HEK293 (cell line): ENCODE measurements at regions not wholly inside any gene's neighbourhood (a gene's known extent, or its start where the extent isn't known, plus 50 kb on each side); places are given as distances from the start of the nearest gene placed in this dataset.

Experiments
- CTCF ChIA-PET: fragments of 350-600 bp; formaldehyde crosslinking; extraction: SDS; loops from one replicate; lab custom pipeline; 2021; ENCODE audit warnings: antibody characterized with exemption; lab: Yijun Ruan, JAX
- POLR2A ChIA-PET: fragments of 300-600 bp; formaldehyde crosslinking; extraction: SDS; loops from one replicate; lab custom pipeline; 2020; ENCODE audit warnings: antibody characterized with exemption, inconsistent platforms; lab: Yijun Ruan, JAX
- H3K27ac ChIP-seq: fragments of 200-500 bp; sonication (Bioruptor generic); 2 replicates; pipeline ENCODE4 v1.5.1; 2014; ENCODE audit warnings: low read depth, low read length, control low read depth, inconsistent platforms; ENCODE audit errors: extremely low read depth
- H3K36me3 ChIP-seq, 2 experiments: fragments of 200-500 bp in 1 of 2; sonication (Bioruptor generic) in 1 of 2; 1 replicate in 1 of 2; 2 replicates in 1 of 2; pipeline ENCODE4 v1.5.1; 2014 to 2017; ENCODE audit warnings: inconsistent platforms in 2 of 2, low read length in 2 of 2; ENCODE audit not compliant: control insufficient read depth in 2 of 2, insufficient read depth in 1 of 2
- H3K4me1 ChIP-seq: fragments of 200-500 bp; sonication (Bioruptor generic); 2 replicates; pipeline ENCODE4 v1.5.1; 2014; ENCODE audit warnings: mild to moderate bottlenecking, low read length, inconsistent platforms; ENCODE audit not compliant: control insufficient read depth, insufficient read depth
- H3K4me3 ChIP-seq: 2 replicates; pipeline ENCODE4 v1.5.1; 2011; ENCODE audit warnings: low read depth, mild to moderate bottlenecking, control low read depth, low read length, moderate library complexity
- H3K9me3 ChIP-seq: fragments of 200-500 bp; sonication (Bioruptor generic); 2 replicates; pipeline ENCODE4 v1.5.1; 2014; ENCODE audit warnings: low read depth, low read length, inconsistent platforms; ENCODE audit not compliant: control insufficient read depth, insufficient read depth
- ATF2 ChIP-seq: fragments of 450-650 bp; formaldehyde crosslinking; IDR thresholded peaks from 2 replicates; pipeline ENCODE4 v1.5.1; 2016; ENCODE audit warnings: missing biosample characterization, missing genetic modification characterization, low read depth
- FEZF1 ChIP-seq: fragments of 450-650 bp; formaldehyde crosslinking; IDR thresholded peaks from 2 replicates; pipeline ENCODE4 v1.5.1; 2016; ENCODE audit warnings: missing biosample characterization, missing genetic modification characterization
- INSM2 ChIP-seq: fragments of 450-650 bp; formaldehyde crosslinking; IDR thresholded peaks from 2 replicates; pipeline ENCODE4 v1.5.1; 2016; ENCODE audit warnings: missing biosample characterization, missing genetic modification characterization
- PATZ1 ChIP-seq: fragments of 450-650 bp; formaldehyde crosslinking; IDR thresholded peaks from 2 replicates; pipeline ENCODE4 v1.5.1; 2016; ENCODE audit warnings: missing biosample characterization, missing genetic modification characterization
- TRIM28 ChIP-seq: IDR thresholded peaks from 2 replicates; pipeline ENCODE4 v1.6.1; 2011; ENCODE audit warnings: low read length, control low read depth, borderline replicate concordance
- WT1 ChIP-seq: fragments of 450-650 bp; formaldehyde crosslinking; IDR thresholded peaks from 2 replicates; pipeline ENCODE4 v1.5.1; 2016; ENCODE audit warnings: missing biosample characterization, missing genetic modification characterization
- ZEB2 ChIP-seq: fragments of 450-650 bp; formaldehyde crosslinking; IDR thresholded peaks from 2 replicates; pipeline ENCODE4 v1.5.1; 2016; ENCODE audit warnings: missing biosample characterization, missing genetic modification characterization
- ZFP37 ChIP-seq: fragments of 450-650 bp; formaldehyde crosslinking; IDR thresholded peaks from 2 replicates; pipeline ENCODE4 v1.5.1; 2016; ENCODE audit warnings: missing biosample characterization, missing genetic modification characterization
- ZIC2 ChIP-seq: fragments of 450-650 bp; formaldehyde crosslinking; IDR thresholded peaks from 2 replicates; pipeline ENCODE4 v1.5.1; 2016; ENCODE audit warnings: missing biosample characterization, missing genetic modification characterization
- ZNF114 ChIP-seq: fragments of 450-650 bp; formaldehyde crosslinking; IDR thresholded peaks from 2 replicates; pipeline ENCODE4 v1.5.0; 2017; ENCODE audit warnings: missing biosample characterization, missing genetic modification characterization
- ZNF133 ChIP-seq: fragments of 450-650 bp; formaldehyde crosslinking; IDR thresholded peaks from 2 replicates; pipeline ENCODE4 v1.5.1; 2016; ENCODE audit warnings: missing biosample characterization, missing genetic modification characterization
- ZNF169 ChIP-seq: fragments of 450-650 bp; formaldehyde crosslinking; IDR thresholded peaks from 2 replicates; pipeline ENCODE4 v1.5.1; 2016; ENCODE audit warnings: missing biosample characterization, missing genetic modification characterization
- ZNF24 ChIP-seq: fragments of 450-650 bp; formaldehyde crosslinking; IDR thresholded peaks from 2 replicates; pipeline ENCODE4 v1.5.1; 2016; ENCODE audit warnings: missing biosample characterization, missing genetic modification characterization
- ZNF37A ChIP-seq: fragments of 450-650 bp; IDR thresholded peaks from 2 replicates; pipeline ENCODE4 v1.5.1; 2018; ENCODE audit warnings: missing biosample characterization, missing genetic modification characterization
- ZNF416 ChIP-seq: fragments of 450-650 bp; formaldehyde crosslinking; IDR thresholded peaks from 2 replicates; pipeline ENCODE4 v1.5.1; 2016; ENCODE audit warnings: missing biosample characterization, missing genetic modification characterization
- ZNF501 ChIP-seq: fragments of 450-650 bp; formaldehyde crosslinking; IDR thresholded peaks from 2 replicates; pipeline ENCODE4 v1.5.1; 2016; ENCODE audit warnings: missing biosample characterization, missing genetic modification characterization
- ZNF529 ChIP-seq: fragments of 450-650 bp; formaldehyde crosslinking; IDR thresholded peaks from 2 replicates; pipeline ENCODE4 v1.5.1; 2017; ENCODE audit warnings: missing genetic modification characterization, missing biosample characterization; ENCODE audit not compliant: insufficient replicate concordance
- ZNF555 ChIP-seq: fragments of 450-650 bp; formaldehyde crosslinking; conservative IDR thresholded peaks from 2 replicates; pipeline ENCODE4 v1.5.1; 2017; ENCODE audit warnings: missing biosample characterization, mild to moderate bottlenecking, missing genetic modification characterization, inconsistent platforms
- ZNF621 ChIP-seq: fragments of 450-650 bp; formaldehyde crosslinking; IDR thresholded peaks from 2 replicates; pipeline ENCODE4 v1.5.1; 2017; ENCODE audit warnings: missing biosample characterization, missing genetic modification characterization
- ZNF664 ChIP-seq: fragments of 450-650 bp; formaldehyde crosslinking; IDR thresholded peaks from 2 replicates; pipeline ENCODE4 v1.5.1; 2016; ENCODE audit warnings: missing biosample characterization, missing genetic modification characterization
- ZNF670 ChIP-seq: fragments of 450-650 bp; formaldehyde crosslinking; IDR thresholded peaks from 2 replicates; pipeline ENCODE4 v1.5.1; 2016; ENCODE audit warnings: missing biosample characterization, missing genetic modification characterization, low read depth
- ZNF76 ChIP-seq: fragments of 450-650 bp; formaldehyde crosslinking; IDR thresholded peaks from 2 replicates; pipeline ENCODE4; 2016; ENCODE audit warnings: low read depth, missing biosample characterization, missing genetic modification characterization, borderline replicate concordance
- ZNF792 ChIP-seq: fragments of 450-650 bp; formaldehyde crosslinking; IDR thresholded peaks from 2 replicates; pipeline ENCODE4 v1.5.1; 2016; ENCODE audit warnings: missing biosample characterization, missing genetic modification characterization
- ZNF843 ChIP-seq: fragments of 450-650 bp; formaldehyde crosslinking; IDR thresholded peaks from 2 replicates; pipeline ENCODE4 v1.5.1; 2016; ENCODE audit warnings: missing biosample characterization, missing genetic modification characterization
- ZSCAN16 ChIP-seq: fragments of 450-650 bp; formaldehyde crosslinking; IDR thresholded peaks from 2 replicates; pipeline ENCODE4 v1.5.1; 2016; ENCODE audit warnings: missing biosample characterization, missing genetic modification characterization
- ZSCAN30 ChIP-seq: fragments of 450-650 bp; IDR thresholded peaks from 2 replicates; pipeline ENCODE4 v1.5.1; 2018; ENCODE audit warnings: missing biosample characterization, mild to moderate bottlenecking, missing genetic modification characterization, moderate library complexity

- no peak for TF ChIP-seq ZNF133 (tag by site-specific recombination)
- TF ChIP-seq ZEB2 (tag by site-specific recombination) = no peak
- TF ChIP-seq ZNF792 (tag by site-specific recombination) = no peak
- TF ChIP-seq ZNF416 (tag by site-specific recombination) = no peak
- no peak for TF ChIP-seq INSM2
- no peak for TF ChIP-seq ZSCAN16 (tag by site-specific recombination)
- no peak for TF ChIP-seq TRIM28
- no peak for TF ChIP-seq ZNF555 (tag by site-specific recombination)
- ChIA-PET CTCF (interaction anchor here (0.6 kb wide), 1 partner anchor 866 kb away, joined by 3 read pairs; no protein-coding TSS in a partner anchor), POLR2A (no interaction called here)
- no peaks in the 10 kb centered on the region for H3K36me3 ChIP-seq
- H3K4me1 ChIP-seq = no peaks in the 10 kb centered on the region
- H3K27ac ChIP-seq = no peak overlapping the region
- H3K4me3 ChIP-seq = no peak overlapping the region
- H3K9me3 ChIP-seq = no peaks in the 10 kb centered on the region
Observed at GRCh38 chr20:52684905-52685304, 287.3 kb upstream of the TSHZ2 start.

- Histone ChIP-seq H3K4me1 (no peaks in the 10 kb centered on the region), H3K4me3 (no peak overlapping the region), H3K9me3 (no peaks in the 10 kb centered on the region), H3K36me3 (no peaks in the 10 kb centered on the region), H3K27ac (no peak overlapping the region)
- CTCF ChIA-PET = no interaction called here
- no peak for TF ChIP-seq PATZ1 (tag by site-specific recombination)
- no peak for TF ChIP-seq ZNF37A (tag by site-specific recombination)
- no peak for TF ChIP-seq ZNF114 (tag by site-specific recombination)
- TF ChIP-seq ZNF76 (tag by site-specific recombination) = no peak
- TF ChIP-seq ZNF664 (tag by site-specific recombination) = no peak
- no peak for TF ChIP-seq ZSCAN30 (tag by site-specific recombination)
- no peak for TF ChIP-seq ATF2
- TF ChIP-seq ZNF529 (tag by site-specific recombination) = no peak
- no peak for TF ChIP-seq ZFP37 (tag by site-specific recombination)
- no peak for TF ChIP-seq WT1 (tag by site-specific recombination)
- TF ChIP-seq ZNF670 (tag by site-specific recombination) = no peak
- TF ChIP-seq ZNF843 (tag by site-specific recombination) = no peak
- no peak for TF ChIP-seq ZNF501 (tag by site-specific recombination)
- TF ChIP-seq FEZF1 (tag by site-specific recombination) = no peak
- no peak for TF ChIP-seq ZIC2 (tag by site-specific recombination)
- no peak for TF ChIP-seq ZNF621 (tag by site-specific recombination)
- TF ChIP-seq ZNF169 = no peak
- TF ChIP-seq ZNF24 = no peak
- POLR2A ChIA-PET = no interaction called here
Observed at GRCh38 chr20:52684176-52684575, 288.0 kb upstream of the TSHZ2 start.
